ENCODE measurements at regions not wholly inside any gene's neighbourhood (a gene's known extent, or its start where the extent isn't known, plus 50 kb on each side); places are given as distances from the start of the nearest gene placed in this dataset.
"Not testable (repeated sequence)": the region's sequence is repeated elsewhere in the genome, so short reads cannot be mapped to it uniquely, and the experiment has no call there.

- H2AFZ ChIP-seq (ENCODE audit: low read depth, low read length): no peak overlapping the region
- TF ChIP-seq CTCF (IDR thresholded peaks at IDR 0.05; ENCODE audit: low read depth, low read length): no peak
- TF ChIP-seq EZH2phosphoT487 (IDR thresholded peaks at IDR 0.05; ENCODE audit: low read depth): no peak
- H3K27me3 ChIP-seq (ENCODE audit: low read depth, low read length): no peaks in the 10 kb centered on the region
- peaks cover 6% of the 10 kb centered on the region for H3K36me3 ChIP-seq (replicated peaks; ENCODE audit: low read depth, low read length)
- peak overlapping the region; percentile 98; the same call in 1 of the 2 replicates for H3K27ac ChIP-seq (ENCODE audit: low read length)
- no peaks in the 10 kb centered on the region for H4K20me1 ChIP-seq (ENCODE audit: insufficient read depth, low read length)
- no peaks in the 10 kb centered on the region for H3K79me2 ChIP-seq (ENCODE audit: low read length)
- H3K9me3 ChIP-seq (ENCODE audit: insufficient read depth, low read length): no peaks in the 10 kb centered on the region
- no peak overlapping the region for H3K9ac ChIP-seq (ENCODE audit: low read length)
- no peak overlapping the region for H3K4me3 ChIP-seq (ENCODE audit: low read length)
- peaks cover 54% of the 10 kb centered on the region for H3K4me1 ChIP-seq (ENCODE audit: low read length)
- H3K4me2 ChIP-seq (ENCODE audit: low read length): no peak overlapping the region
Observed at GRCh38 chr5:82422001-82422740, 144.0 kb upstream of the RPS23 start.

GRCh38 chr5:82421119-82421518 is 143.0 kb upstream of the RPS23 start:
- Histone ChIP-seq H3K9me3 (ENCODE audit: insufficient read depth, low read length) (no peaks in the 10 kb centered on the region), H3K27me3 (ENCODE audit: low read depth, low read length) (no peaks in the 10 kb centered on the region), H4K20me1 (ENCODE audit: insufficient read depth, low read length) (no peaks in the 10 kb centered on the region), H3K27ac (ENCODE audit: low read length) (peak overlapping the region; percentile 98), H3K4me1 (ENCODE audit: low read length) (peaks cover 64% of the 10 kb centered on the region), H3K4me3 (ENCODE audit: low read length) (no peak overlapping the region), H3K36me3 (replicated peaks; ENCODE audit: low read depth, low read length) (peaks cover 9% of the 10 kb centered on the region), H3K9ac (ENCODE audit: low read length) (peak overlapping the region; percentile 53; the same call in 1 of the 2 replicates), H2AFZ (ENCODE audit: low read depth, low read length) (no peak overlapping the region), H3K79me2 (ENCODE audit: low read length) (no peaks in the 10 kb centered on the region), H3K4me2 (ENCODE audit: low read length) (peak overlapping the region; percentile 37; the same call in 1 of the 2 replicates)
- TF ChIP-seq CTCF (IDR thresholded peaks at IDR 0.05; ENCODE audit: low read depth, low read length) (no peak), EZH2phosphoT487 (IDR thresholded peaks at IDR 0.05; ENCODE audit: low read depth) (no peak)

- H3K4me2 ChIP-seq (ENCODE audit: low read length): peak overlapping the region; percentile 19; the same call in 1 of the 2 replicates
- H3K4me1 ChIP-seq (ENCODE audit: low read length): peaks cover 64% of the 10 kb centered on the region
- H3K9ac ChIP-seq (ENCODE audit: low read length): peak overlapping the region; percentile 83; the same call in 1 of the 2 replicates
- H3K36me3 ChIP-seq (replicated peaks; ENCODE audit: low read depth, low read length): peaks cover 11% of the 10 kb centered on the region
- H3K27ac ChIP-seq (ENCODE audit: low read length): peak overlapping the region; percentile 98
- not testable (repeated sequence) for H3K4me3 ChIP-seq (ENCODE audit: low read length); H3K27me3 ChIP-seq (ENCODE audit: low read depth, low read length); H2AFZ ChIP-seq (ENCODE audit: low read depth, low read length); H4K20me1 ChIP-seq (ENCODE audit: insufficient read depth, low read length); H3K9me3 ChIP-seq (ENCODE audit: insufficient read depth, low read length); H3K79me2 ChIP-seq (ENCODE audit: low read length)
Observed at GRCh38 chr5:82420524-82420923, 142.4 kb upstream of the RPS23 start.

- peak overlapping the region; percentile 19; the same call in 1 of the 2 replicates for H3K4me2 ChIP-seq (ENCODE audit: low read length)
- TF ChIP-seq EZH2phosphoT487 (IDR thresholded peaks at IDR 0.05; ENCODE audit: low read depth) (no peak), CTCF (IDR thresholded peaks at IDR 0.05; ENCODE audit: low read depth, low read length) (no peak)
- peaks cover 64% of the 10 kb centered on the region for H3K4me1 ChIP-seq (ENCODE audit: low read length)
- peak overlapping the region; percentile 83 for H3K9ac ChIP-seq (ENCODE audit: low read length)
- no peaks in the 10 kb centered on the region for H4K20me1 ChIP-seq (ENCODE audit: insufficient read depth, low read length)
- no peaks in the 10 kb centered on the region for H3K9me3 ChIP-seq (ENCODE audit: insufficient read depth, low read length)
- H3K27ac ChIP-seq (ENCODE audit: low read length): peak overlapping the region; percentile 98
- peak overlapping the region; percentile 51 for H2AFZ ChIP-seq (ENCODE audit: low read depth, low read length)
- H3K27me3 ChIP-seq (ENCODE audit: low read depth, low read length): no peaks in the 10 kb centered on the region
- H3K4me3 ChIP-seq (ENCODE audit: low read length): no peak overlapping the region
- H3K79me2 ChIP-seq (ENCODE audit: low read length): no peaks in the 10 kb centered on the region
- peaks cover 16% of the 10 kb centered on the region for H3K36me3 ChIP-seq (replicated peaks; ENCODE audit: low read depth, low read length)
Observed at GRCh38 chr5:82419559-82420332, 141.6 kb upstream of the RPS23 start.
